Central memory CD8-positive, alpha-beta T cell (primary cell): ENCODE measurements at regions not wholly inside any gene's neighbourhood (a gene's known extent, or its start where the extent isn't known, plus 50 kb on each side); places are given as distances from the start of the nearest gene placed in this dataset.

Experiments
- ATAC-seq: fragments of 150-1000 bp; cut with Tn5 transposase; replicated peaks from 2 replicates; pipeline ENCODE4 v1.10.0; 2022; ENCODE audit warnings: mild to moderate bottlenecking, moderate FRiP score, moderate number of reproducible peaks; ENCODE audit not compliant: poor library complexity, severe bottlenecking; ENCODE audit errors: extremely low read depth
- DNase-seq, 2 donors: peaks; one replicate each; pipeline ENCODE4 v3.0.0; 2021; ENCODE audit warnings: low spot score in 2 of 2
- H3K27ac Mint-ChIP-seq: one replicate; pipeline ENCODE4 v1.8.0; 2022; ENCODE audit warnings: low read depth, mild to moderate bottlenecking, moderate library complexity, mixed read lengths
- H3K27me3 Mint-ChIP-seq: one replicate; pipeline ENCODE4 v1.8.0; 2022; ENCODE audit warnings: mixed read lengths
- H3K36me3 Mint-ChIP-seq: one replicate; pipeline ENCODE4 v1.8.0; 2022; ENCODE audit warnings: mild to moderate bottlenecking, moderate library complexity, mixed read lengths; ENCODE audit not compliant: insufficient read depth
- H3K4me1 Mint-ChIP-seq: one replicate; pipeline ENCODE4 v1.8.0; 2022; ENCODE audit warnings: mixed read lengths
- H3K4me3 Mint-ChIP-seq: one replicate; pipeline ENCODE4 v1.8.0; 2022; ENCODE audit warnings: mild to moderate bottlenecking, moderate library complexity, mixed read lengths
- H3K9me3 Mint-ChIP-seq: one replicate; pipeline ENCODE4 v1.8.0; 2022; ENCODE audit warnings: mixed read lengths

GRCh38 chr5:86737579-86737978 lies 119.8 kb downstream of the COX7C start:
- Mint-ChIP-seq H3K9me3 (peaks cover 4% of the 10 kb centered on the region), H3K4me3 (no peak overlapping the region), H3K27ac (no peak overlapping the region), H3K4me1 (no peaks in the 10 kb centered on the region), H3K27me3 (no peaks in the 10 kb centered on the region), H3K36me3 (no peaks in the 10 kb centered on the region)
- DNase-seq, result no peak
- no peak for ATAC-seq

- no peak overlapping the region for H3K4me3 Mint-ChIP-seq
- peaks cover 3% of the 10 kb centered on the region for H3K36me3 Mint-ChIP-seq
- H3K27ac Mint-ChIP-seq, result no peak overlapping the region
- DNase-seq (no peak), ATAC-seq (no peak)
- no peaks in the 10 kb centered on the region for H3K4me1 Mint-ChIP-seq
- H3K27me3 Mint-ChIP-seq, result no peaks in the 10 kb centered on the region
- H3K9me3 Mint-ChIP-seq, result no peaks in the 10 kb centered on the region
These were observed 130.9 kb downstream of the COX7C start for GRCh38 chr5:86748538-86749105.

- Mint-ChIP-seq H3K4me1 (no peaks in the 10 kb centered on the region), H3K9me3 (no peaks in the 10 kb centered on the region), H3K27me3 (no peaks in the 10 kb centered on the region), H3K27ac (no peak overlapping the region), H3K36me3 (peaks cover 3% of the 10 kb centered on the region), H3K4me3 (no peak overlapping the region)
- ATAC-seq (no peak), DNase-seq (no peak)
These were observed 132.1 kb downstream of the COX7C start for GRCh38 chr5:86749841-86750240.

DNA sequence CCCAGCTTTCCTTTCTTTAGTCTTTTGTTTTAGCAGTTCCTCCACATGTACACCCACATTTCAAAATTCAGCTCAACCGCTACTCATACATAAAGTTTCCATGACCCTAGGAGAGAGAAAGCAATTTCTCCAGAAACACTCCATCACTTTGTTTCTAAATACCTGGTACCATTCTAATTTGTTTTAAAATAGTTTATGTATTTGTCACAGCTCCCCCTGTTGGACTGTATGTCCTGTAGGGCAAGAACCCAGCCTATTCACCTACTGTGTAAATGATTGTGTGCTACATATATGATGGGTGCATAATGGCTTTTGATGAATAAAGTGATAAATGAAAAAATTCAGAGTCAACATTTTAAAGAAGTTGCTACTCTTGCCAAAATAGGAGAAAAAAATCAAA lies 139.1 kb downstream of the COX7C start:
- H3K36me3 Mint-ChIP-seq, result peaks cover 3% of the 10 kb centered on the region
- peaks cover 10% of the 10 kb centered on the region for H3K27me3 Mint-ChIP-seq
- DNase-seq (no peak), ATAC-seq (no peak)
- H3K9me3 Mint-ChIP-seq, result peaks cover 6% of the 10 kb centered on the region
- no peak overlapping the region for H3K27ac Mint-ChIP-seq
- H3K4me1 Mint-ChIP-seq, result no peaks in the 10 kb centered on the region
- H3K4me3 Mint-ChIP-seq, result no peak overlapping the region

- peaks cover 6% of the 10 kb centered on the region for H3K9me3 Mint-ChIP-seq
- H3K36me3 Mint-ChIP-seq, result no peaks in the 10 kb centered on the region
- DNase-seq (no peak), ATAC-seq (no peak)
- peaks cover 10% of the 10 kb centered on the region for H3K27me3 Mint-ChIP-seq
- no peaks in the 10 kb centered on the region for H3K4me1 Mint-ChIP-seq
- no peak overlapping the region for H3K27ac Mint-ChIP-seq
- H3K4me3 Mint-ChIP-seq, result no peak overlapping the region
These were observed 140.1 kb downstream of the COX7C start for GRCh38 chr5:86757824-86758223.

DNA sequence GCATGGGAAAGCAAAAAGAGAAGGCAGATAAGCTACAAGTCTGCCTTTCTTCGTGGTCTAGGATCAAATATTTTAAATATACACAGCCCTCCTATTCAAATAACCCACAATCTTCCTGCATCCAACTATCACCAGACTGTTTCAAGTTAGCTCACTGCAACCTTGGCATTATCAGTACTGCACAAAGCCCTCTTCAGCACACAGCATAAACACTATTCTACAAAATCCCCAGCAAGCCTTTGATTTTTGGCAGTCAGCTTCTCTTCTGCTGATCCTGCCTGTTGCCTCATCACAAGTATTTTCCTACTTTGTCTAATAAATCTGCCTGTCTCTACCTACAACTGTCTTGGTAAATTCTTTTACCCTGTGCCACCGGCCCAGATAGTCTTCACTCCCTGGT lies 142.9 kb downstream of the COX7C start:
- DNase-seq, result no peak
- H3K27me3 Mint-ChIP-seq, result peaks cover 10% of the 10 kb centered on the region
- H3K4me1 Mint-ChIP-seq, result no peaks in the 10 kb centered on the region
- H3K4me3 Mint-ChIP-seq, result no peak overlapping the region
- no peak overlapping the region for H3K27ac Mint-ChIP-seq
- no peaks in the 10 kb centered on the region for H3K36me3 Mint-ChIP-seq
- H3K9me3 Mint-ChIP-seq, result peaks cover 6% of the 10 kb centered on the region
- ATAC-seq, result no peak

DNA sequence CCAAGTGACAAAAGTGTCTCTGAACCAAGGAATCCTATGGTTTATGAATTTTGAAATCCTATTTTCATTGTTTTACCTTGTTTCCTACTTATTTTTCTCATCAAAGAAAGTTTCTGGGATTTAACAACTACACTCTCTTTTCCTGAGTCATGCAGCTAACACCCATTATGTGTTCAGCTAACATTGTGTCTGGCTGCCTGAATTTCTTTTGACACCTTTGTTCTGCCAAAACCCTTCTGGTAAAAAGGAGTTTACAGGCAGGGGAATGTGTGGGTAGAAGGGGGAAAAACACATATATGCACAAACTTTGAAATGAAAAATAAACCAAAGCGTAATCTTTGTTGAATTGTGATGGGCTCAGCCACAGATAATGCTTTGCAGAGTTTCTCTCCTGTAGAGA lies 146.2 kb downstream of the COX7C start:
- H3K9me3 Mint-ChIP-seq, result no peaks in the 10 kb centered on the region
- no peak overlapping the region for H3K27ac Mint-ChIP-seq
- no peaks in the 10 kb centered on the region for H3K36me3 Mint-ChIP-seq
- no peaks in the 10 kb centered on the region for H3K4me1 Mint-ChIP-seq
- H3K4me3 Mint-ChIP-seq, result no peak overlapping the region
- ATAC-seq, result no peak
- H3K27me3 Mint-ChIP-seq, result peaks cover 10% of the 10 kb centered on the region
- no peak for DNase-seq

DNA sequence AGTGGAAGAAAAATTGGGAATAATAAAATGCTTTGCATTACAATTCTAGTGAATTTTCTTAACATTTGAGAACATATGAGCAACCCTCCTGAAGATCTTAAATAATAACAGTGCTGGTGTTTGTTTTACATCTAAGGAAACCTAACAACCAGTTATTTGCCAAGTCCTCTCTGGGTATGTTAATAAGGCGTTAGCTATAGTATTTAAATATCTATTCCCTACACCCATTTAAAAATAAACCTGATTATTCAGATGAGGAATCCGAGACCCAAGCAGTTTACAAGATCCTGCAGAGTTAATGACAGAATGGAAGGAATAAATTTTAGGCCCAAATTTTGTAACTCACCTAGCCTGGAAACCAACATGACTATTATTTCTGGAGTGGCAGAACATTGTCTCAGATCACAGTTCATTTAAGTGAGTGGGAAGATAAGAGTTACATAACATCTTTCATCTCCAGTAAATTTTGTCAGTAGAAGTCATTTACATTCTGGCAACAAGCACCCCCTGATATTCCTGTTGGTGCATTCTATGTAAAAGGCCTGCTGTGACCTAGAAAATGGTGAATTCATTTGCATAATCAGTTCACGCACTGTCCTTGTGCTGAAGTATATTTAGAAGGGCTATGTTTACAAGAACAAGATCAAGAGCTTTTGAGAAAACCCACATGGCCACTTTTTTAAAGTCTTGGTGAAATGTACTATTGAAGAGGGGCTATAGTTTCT lies 148.2 kb downstream of the COX7C start:
- no peak for ATAC-seq
- no peak overlapping the region for H3K4me3 Mint-ChIP-seq

GRCh38 chr5:86768699-86769202 lies 151.0 kb downstream of the COX7C start:
- ATAC-seq (no peak), DNase-seq (no peak)
- Mint-ChIP-seq H3K4me3 (no peak overlapping the region), H3K9me3 (peaks cover 7% of the 10 kb centered on the region), H3K27ac (no peak overlapping the region), H3K36me3 (no peaks in the 10 kb centered on the region), H3K4me1 (no peaks in the 10 kb centered on the region), H3K27me3 (no peaks in the 10 kb centered on the region)

More for the DNA sequence above, 148.2 kb downstream of the COX7C start:
- no peak for DNase-seq
- Mint-ChIP-seq H3K27ac (no peak overlapping the region), H3K4me1 (no peaks in the 10 kb centered on the region), H3K27me3 (peaks cover 9% of the 10 kb centered on the region), H3K9me3 (no peaks in the 10 kb centered on the region), H3K36me3 (no peaks in the 10 kb centered on the region)

GRCh38 chr5:86780018-86780417 lies 162.3 kb downstream of the COX7C start:
- no peaks in the 10 kb centered on the region for H3K36me3 Mint-ChIP-seq
- H3K4me3 Mint-ChIP-seq, result no peak overlapping the region
- no peak for DNase-seq
- H3K27ac Mint-ChIP-seq, result peak overlapping the region; percentile 38
- no peaks in the 10 kb centered on the region for H3K4me1 Mint-ChIP-seq
- ATAC-seq, result no peak
- H3K9me3 Mint-ChIP-seq, result peaks cover 24% of the 10 kb centered on the region
- no peaks in the 10 kb centered on the region for H3K27me3 Mint-ChIP-seq

GRCh38 chr5:86786955-86787354 lies 169.2 kb downstream of the COX7C start:
- H3K4me3 Mint-ChIP-seq, result no peak overlapping the region
- no peaks in the 10 kb centered on the region for H3K4me1 Mint-ChIP-seq
- H3K27ac Mint-ChIP-seq, result no peak overlapping the region
- ATAC-seq (no peak), DNase-seq (no peak)
- no peaks in the 10 kb centered on the region for H3K9me3 Mint-ChIP-seq
- no peaks in the 10 kb centered on the region for H3K27me3 Mint-ChIP-seq
- no peaks in the 10 kb centered on the region for H3K36me3 Mint-ChIP-seq

DNA sequence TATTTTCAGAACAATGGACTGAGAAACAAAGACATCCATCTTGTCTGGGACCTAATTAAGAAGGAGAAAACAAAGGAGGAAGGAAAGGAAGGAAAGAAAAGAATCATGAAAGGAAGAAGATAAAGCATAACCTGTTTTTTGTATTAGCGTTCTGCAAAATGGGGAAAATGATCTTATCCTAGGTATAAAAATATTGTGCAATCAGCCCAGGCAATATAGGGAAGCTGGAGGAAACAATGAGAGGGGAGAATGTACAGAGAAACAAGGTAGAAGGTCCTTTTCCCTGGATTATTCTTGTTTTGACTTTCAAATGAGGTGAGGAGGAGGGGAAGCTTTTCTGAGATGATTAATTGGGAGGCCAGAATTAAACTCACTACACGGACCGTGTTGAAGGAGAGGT lies 177.9 kb downstream of the COX7C start:
- no peaks in the 10 kb centered on the region for H3K36me3 Mint-ChIP-seq
- peaks cover 12% of the 10 kb centered on the region for H3K27me3 Mint-ChIP-seq
- ATAC-seq (no peak), DNase-seq (no peak)
- no peaks in the 10 kb centered on the region for H3K4me1 Mint-ChIP-seq
- H3K9me3 Mint-ChIP-seq, result no peaks in the 10 kb centered on the region
- H3K4me3 Mint-ChIP-seq, result no peak overlapping the region
- no peak overlapping the region for H3K27ac Mint-ChIP-seq

- no peak overlapping the region for H3K27ac Mint-ChIP-seq
- peaks cover 12% of the 10 kb centered on the region for H3K27me3 Mint-ChIP-seq
- no peak for ATAC-seq
- H3K36me3 Mint-ChIP-seq, result no peaks in the 10 kb centered on the region
- H3K9me3 Mint-ChIP-seq, result no peaks in the 10 kb centered on the region
- DNase-seq, result no peak
- no peak overlapping the region for H3K4me3 Mint-ChIP-seq
- no peaks in the 10 kb centered on the region for H3K4me1 Mint-ChIP-seq
These were observed 179.9 kb downstream of the COX7C start for GRCh38 chr5:86797677-86798076.
